Fibroblast of pulmonary artery (primary cell): ENCODE measurements at regions not wholly inside any gene's neighbourhood (a gene's known extent, or its start where the extent isn't known, plus 50 kb on each side); places are given as distances from the start of the nearest gene placed in this dataset.

Experiments used
- DNase-seq: peaks from one replicate; pipeline ENCODE4 v3.0.0-alpha.2; 2010; ENCODE audit warnings: low read depth
- H3K4me3 ChIP-seq: replicated peaks from 2 replicates; pipeline ENCODE4 v1.5.1; 2011; ENCODE audit warnings: low read depth, mild to moderate bottlenecking, control low read depth, low read length, moderate library complexity
- CTCF ChIP-seq: IDR thresholded peaks from 2 replicates; pipeline ENCODE4 v1.5.1; 2011; ENCODE audit warnings: mild to moderate bottlenecking, control low read depth, low read length, inconsistent platforms; ENCODE audit errors: missing control alignments

GRCh38 chr5:106324356-106324755, 1346.4 kb downstream of the EFNA5 start:
- no peak overlapping the region for H3K4me3 ChIP-seq
- DNase-seq, result no peak
- TF ChIP-seq CTCF, result no peak

GRCh38 chr5:106321242-106321641, 1349.5 kb downstream of the EFNA5 start:
- no peak for TF ChIP-seq CTCF
- no peak overlapping the region for H3K4me3 ChIP-seq
- DNase-seq, result peak; percentile 36

- no peak overlapping the region for H3K4me3 ChIP-seq
- peak; percentile 76 for DNase-seq
- no peak for TF ChIP-seq CTCF
Measured at GRCh38 chr5:106314221-106314824, 1356.4 kb downstream of the EFNA5 start.

- peak; percentile 21 for DNase-seq
- TF ChIP-seq CTCF, result no peak
- no peak overlapping the region for H3K4me3 ChIP-seq
Measured at GRCh38 chr5:106312360-106312759, 1358.4 kb downstream of the EFNA5 start.

GRCh38 chr5:106311230-106311915, 1359.4 kb downstream of the EFNA5 start:
- no peak overlapping the region for H3K4me3 ChIP-seq
- no peak for TF ChIP-seq CTCF
- peak; percentile 54 for DNase-seq

GRCh38 chr5:106307265-106307664, 1363.5 kb downstream of the EFNA5 start:
- no peak for DNase-seq
- H3K4me3 ChIP-seq, result no peak overlapping the region
- TF ChIP-seq CTCF, result no peak
